SK-N-SH (cell line): ENCODE measurements at regions not wholly inside any gene's neighbourhood (a gene's known extent, or its start where the extent isn't known, plus 50 kb on each side); places are given as distances from the start of the nearest gene placed in this dataset.

Experiments used
- RFX5 ChIP-seq: IDR thresholded peaks from 2 replicates; pipeline ENCODE4 v1.6.1; 2012; ENCODE audit warnings: mild to moderate bottlenecking, improper control_type of control experiment, low read length
- YY1 ChIP-seq: IDR thresholded peaks from 2 replicates; pipeline ENCODE4 v1.4.0; 2012; ENCODE audit warnings: low read depth, mild to moderate bottlenecking
- TF ChIP-seq, protein P1 (sequence below): fragments of 200-600 bp; sonication (generic); IDR thresholded peaks from 2 replicates; pipeline ENCODE4 v1.6.1; 2017; ENCODE audit warnings: antibody characterized with exemption, mild to moderate bottlenecking, moderate library complexity
- TF ChIP-seq, protein P2 (sequence below): IDR thresholded peaks from 2 replicates; pipeline ENCODE4 v1.4.0; 2012; ENCODE audit warnings: low read depth, borderline replicate concordance

DNA sequence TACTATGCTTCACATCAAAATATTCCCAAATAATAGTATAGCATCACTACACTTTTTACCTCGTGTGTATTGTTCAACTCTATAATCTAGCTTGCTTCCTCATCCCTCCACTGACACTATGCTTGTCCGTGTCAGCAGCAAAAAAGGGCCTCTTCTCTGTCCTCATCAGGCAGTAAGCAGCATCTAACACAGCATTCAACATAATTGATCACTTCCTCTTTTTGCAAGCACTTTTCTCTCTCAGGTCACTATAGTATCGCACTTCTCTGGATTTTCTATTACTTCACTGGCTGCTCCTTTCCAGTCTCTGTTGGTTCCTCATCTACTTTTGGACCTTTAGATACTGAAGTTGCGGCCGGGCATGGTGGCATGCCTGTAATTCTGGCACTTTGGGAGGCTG, 64.9 kb upstream of the ZSWIM2 start:
- TF ChIP-seq YY1 = no peak
- no peak for TF ChIP-seq RFX5
- TF ChIP-seq, protein P1, sequence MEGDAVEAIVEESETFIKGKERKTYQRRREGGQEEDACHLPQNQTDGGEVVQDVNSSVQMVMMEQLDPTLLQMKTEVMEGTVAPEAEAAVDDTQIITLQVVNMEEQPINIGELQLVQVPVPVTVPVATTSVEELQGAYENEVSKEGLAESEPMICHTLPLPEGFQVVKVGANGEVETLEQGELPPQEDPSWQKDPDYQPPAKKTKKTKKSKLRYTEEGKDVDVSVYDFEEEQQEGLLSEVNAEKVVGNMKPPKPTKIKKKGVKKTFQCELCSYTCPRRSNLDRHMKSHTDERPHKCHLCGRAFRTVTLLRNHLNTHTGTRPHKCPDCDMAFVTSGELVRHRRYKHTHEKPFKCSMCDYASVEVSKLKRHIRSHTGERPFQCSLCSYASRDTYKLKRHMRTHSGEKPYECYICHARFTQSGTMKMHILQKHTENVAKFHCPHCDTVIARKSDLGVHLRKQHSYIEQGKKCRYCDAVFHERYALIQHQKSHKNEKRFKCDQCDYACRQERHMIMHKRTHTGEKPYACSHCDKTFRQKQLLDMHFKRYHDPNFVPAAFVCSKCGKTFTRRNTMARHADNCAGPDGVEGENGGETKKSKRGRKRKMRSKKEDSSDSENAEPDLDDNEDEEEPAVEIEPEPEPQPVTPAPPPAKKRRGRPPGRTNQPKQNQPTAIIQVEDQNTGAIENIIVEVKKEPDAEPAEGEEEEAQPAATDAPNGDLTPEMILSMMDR = no peak
- TF ChIP-seq, protein P2, sequence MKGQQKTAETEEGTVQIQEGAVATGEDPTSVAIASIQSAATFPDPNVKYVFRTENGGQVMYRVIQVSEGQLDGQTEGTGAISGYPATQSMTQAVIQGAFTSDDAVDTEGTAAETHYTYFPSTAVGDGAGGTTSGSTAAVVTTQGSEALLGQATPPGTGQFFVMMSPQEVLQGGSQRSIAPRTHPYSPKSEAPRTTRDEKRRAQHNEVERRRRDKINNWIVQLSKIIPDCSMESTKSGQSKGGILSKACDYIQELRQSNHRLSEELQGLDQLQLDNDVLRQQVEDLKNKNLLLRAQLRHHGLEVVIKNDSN = no peak
